Activated CD4-positive, alpha-beta T cell treated with anti-CD3 and anti-CD28 coated beads for 36 hours (primary cell): ENCODE measurements at regions not wholly inside any gene's neighbourhood (a gene's known extent, or its start where the extent isn't known, plus 50 kb on each side); places are given as distances from the start of the nearest gene placed in this dataset.

Source experiments
- ATAC-seq: fragments of 200-7000 bp; cut with Tn5 transposase; one replicate; pipeline ENCODE4 v1.10.0; 2021; ENCODE audit warnings: mild to moderate bottlenecking, moderate library complexity
- CTCF ChIA-PET: fragments of 350-600 bp; sonication (Branson Sonifier 250); formaldehyde crosslinking; loops from one replicate; lab custom pipeline; 2021; ENCODE audit warnings: antibody characterized with exemption; lab: Charles Lee
- POLR2A ChIA-PET: fragments of 350-600 bp; sonication (Branson Sonifier 250); formaldehyde crosslinking; loops from one replicate; lab custom pipeline; 2021; ENCODE audit warnings: antibody characterized with exemption, inconsistent platforms; lab: Charles Lee
- DNase-seq: peaks from one replicate; pipeline ENCODE4 v3.0.0-alpha.2; 2020
- H3K27ac Mint-ChIP-seq: one replicate; pipeline ENCODE4 v1.8.0; 2021; ENCODE audit warnings: mixed read lengths
- H3K27me3 Mint-ChIP-seq: one replicate; pipeline ENCODE4 v1.8.0; 2021; ENCODE audit warnings: mixed read lengths
- H3K36me3 Mint-ChIP-seq: one replicate; pipeline ENCODE4 v1.8.0; 2021; ENCODE audit warnings: low read depth, mixed read lengths
- H3K4me1 Mint-ChIP-seq: one replicate; pipeline ENCODE4 v1.8.0; 2021; ENCODE audit warnings: mixed read lengths
- H3K4me3 Mint-ChIP-seq: one replicate; pipeline ENCODE4 v1.8.0; 2021; ENCODE audit warnings: mild to moderate bottlenecking, moderate library complexity, mixed read lengths
- H3K9me3 Mint-ChIP-seq: one replicate; pipeline ENCODE4 v1.8.0; 2021; ENCODE audit warnings: low read depth, mixed read lengths
- intact Hi-C, 2 experiments: fragments of 100-400 bp; cut with DNase I in 1 of 2; cut with micrococcal nuclease in 1 of 2; formaldehyde crosslinking; loops; one replicate each; pipeline versions ENCODE4 v1.14.2 to v1.15.1; 2022 to 2024; cut with DNase I, micrococcal nuclease

DNA sequence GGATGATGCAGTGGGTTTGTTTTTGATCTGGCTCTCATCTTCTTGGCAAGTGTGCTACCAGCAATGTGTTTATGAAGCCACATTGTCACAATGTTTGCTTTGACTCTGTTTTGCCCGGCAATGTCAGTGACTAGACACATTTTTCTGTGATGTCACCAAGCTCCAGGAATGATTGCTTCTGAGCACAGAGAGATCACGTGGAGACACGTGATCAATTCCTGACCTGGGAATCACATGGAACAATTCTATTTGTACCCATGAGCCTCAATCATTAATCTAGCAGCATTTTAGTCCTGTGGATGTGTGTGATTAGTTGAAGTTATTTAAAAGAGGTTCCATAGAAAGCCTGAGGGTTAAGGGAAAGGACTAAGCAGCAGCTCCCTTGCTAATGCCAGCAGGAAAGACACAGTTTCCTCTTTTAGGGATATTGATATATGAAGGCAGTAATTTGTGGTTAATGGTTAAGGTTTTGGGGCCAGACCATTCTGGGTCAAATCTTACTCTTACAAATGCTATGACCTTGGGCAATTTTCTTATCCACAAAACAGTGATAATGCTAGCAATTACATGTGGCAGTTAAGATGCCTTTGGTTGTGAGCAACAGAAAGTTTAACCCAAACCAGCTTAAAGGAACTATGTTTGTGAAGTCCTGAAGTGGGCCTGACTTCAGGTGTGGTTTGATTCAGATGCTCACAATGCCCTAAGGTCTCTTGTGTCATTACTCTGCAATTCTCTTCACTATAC, 59.0 kb downstream of the FASLG start:
- POLR2A ChIA-PET = interaction anchor here (0.7 kb wide), 2 partner anchors 10 to 115 kb away, joined by 3 to 12 read pairs; no protein-coding TSS in a partner anchor
- intact Hi-C loops = loop anchor here (2.0 to 10.0 kb wide), 5 partner anchors 59 to 443 kb away; partner anchors contain the start of genes SUCO (in 2 of the 2) and FASLG (in 1 of the 2)
- DNase-seq (no peak), ATAC-seq (no peak)
- Mint-ChIP-seq H3K4me3 (no peak overlapping the region), H3K4me1 (peaks cover 37% of the 10 kb centered on the region), H3K27me3 (peaks cover 6% of the 10 kb centered on the region), H3K36me3 (no peaks in the 10 kb centered on the region), H3K9me3 (no peaks in the 10 kb centered on the region), H3K27ac (no peak overlapping the region)
- CTCF ChIA-PET = interaction anchor here (0.6 to 14.1 kb wide), 12 partner anchors 9 to 780 kb away, joined by 3 to 196 read pairs (median 4); no protein-coding TSS in a partner anchor

DNA sequence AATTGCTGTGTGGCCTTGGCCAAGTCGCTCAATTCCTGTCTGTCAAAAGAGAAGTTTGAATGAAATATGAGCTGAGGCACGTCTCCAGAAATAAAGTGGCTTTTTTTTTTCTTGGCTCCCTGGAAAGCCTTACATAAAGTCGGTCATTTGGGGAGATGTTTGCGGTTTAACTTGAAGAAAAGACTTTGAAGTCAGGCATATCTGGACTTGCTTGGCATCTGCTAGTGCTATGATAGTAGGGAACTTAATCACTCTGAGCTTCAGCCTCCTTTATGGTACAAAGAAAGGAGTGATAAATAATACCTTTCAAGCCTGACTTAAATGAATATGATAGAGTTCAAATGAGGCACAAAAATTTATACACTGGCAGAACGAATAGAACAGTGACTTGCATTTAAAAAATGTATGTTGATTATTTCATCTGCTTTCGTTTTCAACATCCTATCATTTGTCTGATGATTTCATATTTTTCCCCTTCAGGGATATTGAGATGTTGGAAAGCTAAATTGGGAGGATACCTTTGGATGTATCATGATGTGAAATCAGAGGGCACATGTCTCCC, 60.2 kb downstream of the FASLG start:
- DNase-seq (no peak), ATAC-seq (no peak)
- Mint-ChIP-seq H3K9me3 (no peaks in the 10 kb centered on the region), H3K4me1 (peaks cover 31% of the 10 kb centered on the region), H3K36me3 (no peaks in the 10 kb centered on the region), H3K4me3 (no peak overlapping the region), H3K27ac (no peak overlapping the region), H3K27me3 (peaks cover 6% of the 10 kb centered on the region)
- ChIA-PET POLR2A (interaction anchor here (1.6 kb wide), 1 partner anchor 80 kb away, joined by 5 read pairs; no protein-coding TSS in a partner anchor), CTCF (interaction anchor here (0.6 to 14.1 kb wide), 32 partner anchors 9 to 976 kb away, joined by 3 to 196 read pairs (median 4); partner anchors contain the start of gene FASLG)
- intact Hi-C loops = loop anchor here (1.0 to 10.0 kb wide), 7 partner anchors 60 to 444 kb away; partner anchors contain the start of genes SUCO (in 2 of the 2) and FASLG (in 1 of the 2)

DNA sequence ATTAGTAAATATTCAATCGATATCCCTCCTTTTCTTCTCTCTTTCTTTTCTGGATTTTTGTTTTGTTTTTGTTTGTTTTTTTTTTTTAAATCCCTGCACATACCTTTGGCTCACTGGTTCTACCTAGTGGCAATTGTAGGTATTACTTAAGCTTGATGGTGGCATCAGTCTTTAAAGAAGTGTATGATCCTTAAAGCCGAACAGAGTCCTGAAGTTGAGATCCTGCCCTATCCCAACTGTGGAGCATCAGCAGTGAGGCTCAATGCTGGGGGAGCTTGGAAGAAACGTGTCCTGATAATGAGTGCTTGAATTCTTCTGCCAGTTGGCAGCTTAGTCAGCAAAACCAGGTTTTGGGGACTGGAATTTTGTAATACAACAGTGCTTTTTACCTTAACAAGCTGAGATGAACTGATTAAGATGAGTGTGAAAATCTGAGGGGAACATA, 60.8 kb downstream of the FASLG start:
- Mint-ChIP-seq H3K4me1 (peaks cover 35% of the 10 kb centered on the region), H3K9me3 (no peaks in the 10 kb centered on the region), H3K4me3 (no peak overlapping the region), H3K36me3 (no peaks in the 10 kb centered on the region), H3K27me3 (peaks cover 6% of the 10 kb centered on the region), H3K27ac (no peak overlapping the region)
- ATAC-seq (peak; percentile 51), DNase-seq (no peak)
- ChIA-PET POLR2A (interaction anchor here (0.7 to 1.6 kb wide), 2 partner anchors 80 to 329 kb away, joined by 3 to 5 read pairs; no protein-coding TSS in a partner anchor), CTCF (interaction anchor here (0.6 to 14.1 kb wide), 38 partner anchors 8 to 929 kb away, joined by 3 to 196 read pairs (median 4); partner anchors contain the start of gene FASLG)
- intact Hi-C loops = loop anchor here (1.0 to 10.0 kb wide), 7 partner anchors 61 to 445 kb away; partner anchors contain the start of genes SUCO (in 2 of the 2) and FASLG (in 1 of the 2)

GRCh38 chr1:172720339-172720738, 61.4 kb downstream of the FASLG start:
- no peak for ATAC-seq
- ChIA-PET CTCF (interaction anchor here (0.7 to 14.1 kb wide), 30 partner anchors 8 to 718 kb away, joined by 3 to 196 read pairs (median 4); partner anchors contain the start of gene FASLG), POLR2A (interaction anchor here (1.6 kb wide), 1 partner anchor 81 kb away, joined by 5 read pairs; no protein-coding TSS in a partner anchor)
- intact Hi-C loops = no loop called here
- H3K27me3 Mint-ChIP-seq = peaks cover 6% of the 10 kb centered on the region
- H3K9me3 Mint-ChIP-seq = no peaks in the 10 kb centered on the region
- no peak for DNase-seq
- H3K4me3 Mint-ChIP-seq = no peak overlapping the region
- no peaks in the 10 kb centered on the region for H3K36me3 Mint-ChIP-seq
- peaks cover 41% of the 10 kb centered on the region for H3K4me1 Mint-ChIP-seq
- no peak overlapping the region for H3K27ac Mint-ChIP-seq

DNA sequence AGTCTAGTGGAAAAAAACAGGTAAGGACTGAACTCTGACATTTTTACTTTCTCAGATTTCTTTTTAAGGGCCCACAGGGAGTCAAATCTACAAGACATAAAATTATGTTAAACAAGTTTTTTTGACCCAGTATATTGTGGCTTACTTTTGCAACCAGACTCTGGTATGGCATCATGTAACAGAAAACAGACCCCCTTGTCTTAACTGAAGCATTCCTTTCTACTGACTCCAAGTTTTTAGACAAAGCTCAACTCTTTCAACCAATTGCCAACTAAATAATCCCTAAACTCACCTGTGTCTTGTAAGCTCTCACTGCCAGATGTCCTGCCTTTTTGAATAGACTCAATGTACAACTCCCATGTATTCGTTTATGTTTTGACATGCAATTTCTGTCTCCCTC, 64.3 kb downstream of the FASLG start:
- Mint-ChIP-seq H3K36me3 (no peaks in the 10 kb centered on the region), H3K27me3 (peaks cover 3% of the 10 kb centered on the region), H3K4me1 (peaks cover 27% of the 10 kb centered on the region), H3K4me3 (no peak overlapping the region), H3K27ac (no peak overlapping the region), H3K9me3 (peaks cover 5% of the 10 kb centered on the region)
- ATAC-seq (no peak), DNase-seq (no peak)
- ChIA-PET CTCF (interaction anchor here (1.1 to 14.1 kb wide), 2 partner anchors 88 to 114 kb away, joined by 3 to 196 read pairs; no protein-coding TSS in a partner anchor), POLR2A (no interaction called here)
- intact Hi-C loops = no loop called here

- POLR2A ChIA-PET = interaction anchor here (1.1 kb wide), 1 partner anchor 84 kb away, joined by 4 read pairs; no protein-coding TSS in a partner anchor
- H3K4me3 Mint-ChIP-seq = no peak overlapping the region
- H3K27me3 Mint-ChIP-seq = peaks cover 3% of the 10 kb centered on the region
- H3K4me1 Mint-ChIP-seq = peaks cover 26% of the 10 kb centered on the region
- H3K27ac Mint-ChIP-seq = no peak overlapping the region
- DNase-seq (no peak), ATAC-seq (no peak)
- no peaks in the 10 kb centered on the region for H3K36me3 Mint-ChIP-seq
- peaks cover 12% of the 10 kb centered on the region for H3K9me3 Mint-ChIP-seq
- intact Hi-C loops = no loop called here
- CTCF ChIA-PET = interaction anchor here (0.7 to 14.1 kb wide), 12 partner anchors 17 to 722 kb away, joined by 3 to 196 read pairs (median 4); partner anchors contain the start of gene PIGC
Observed at GRCh38 chr1:172724232-172724631, 65.3 kb downstream of the FASLG start.

DNA sequence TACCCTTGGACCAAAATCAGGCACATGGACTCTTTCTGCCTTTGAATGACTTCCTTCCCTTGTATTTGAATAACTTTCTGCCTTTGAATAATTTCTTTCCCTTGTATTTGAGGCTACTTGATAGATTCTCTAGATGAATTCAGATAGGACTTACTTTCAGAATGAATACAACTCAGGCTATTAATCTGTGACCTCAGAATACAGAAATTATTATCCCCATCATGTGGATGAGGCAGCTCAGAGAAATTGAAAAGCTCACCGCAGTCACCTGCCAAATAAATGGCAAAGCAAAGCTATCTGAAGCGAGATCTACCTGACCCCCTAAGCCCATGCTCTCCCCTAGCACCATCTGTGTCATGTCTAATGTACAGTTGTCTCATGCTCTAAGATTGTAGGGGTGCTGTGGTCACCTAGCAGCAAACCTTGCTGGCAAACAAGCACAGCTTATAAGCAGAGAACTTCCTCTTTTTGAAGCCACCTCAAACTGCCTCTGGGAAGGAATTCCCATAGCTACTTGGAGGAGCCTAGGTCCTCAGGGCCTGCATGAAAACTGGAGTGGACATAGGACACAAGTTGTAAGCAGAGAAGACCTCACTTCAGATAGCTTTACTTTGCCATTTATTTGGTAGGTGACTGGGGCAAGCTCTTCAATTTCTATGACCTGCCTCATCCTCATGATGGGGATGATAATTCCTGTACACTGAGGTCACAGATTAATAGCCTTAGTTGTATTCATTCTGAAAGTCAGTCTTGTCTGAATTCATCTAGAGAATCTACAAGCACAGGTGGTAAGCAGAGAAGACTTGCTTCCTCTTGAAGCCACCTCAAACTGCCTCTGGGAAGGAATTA, 66.1 kb downstream of the FASLG start:
- POLR2A ChIA-PET = interaction anchor here (0.6 to 1.1 kb wide), 3 partner anchors 50 to 164 kb away, joined by 3 to 4 read pairs (median 3); no protein-coding TSS in a partner anchor
- H3K27ac Mint-ChIP-seq = no peak overlapping the region

GRCh38 chr1:172726740-172727139, 67.8 kb downstream of the FASLG start:
- POLR2A ChIA-PET = no interaction called here
- H3K4me1 Mint-ChIP-seq = peaks cover 18% of the 10 kb centered on the region
- CTCF ChIA-PET = interaction anchor here (0.6 to 14.1 kb wide), 28 partner anchors 8 to 897 kb away, joined by 3 to 196 read pairs (median 5); partner anchors contain the start of genes FASLG and PIGC
- no peak overlapping the region for H3K27ac Mint-ChIP-seq
- peaks cover 16% of the 10 kb centered on the region for H3K9me3 Mint-ChIP-seq
- intact Hi-C loops = no loop called here
- no peak for ATAC-seq
- no peaks in the 10 kb centered on the region for H3K27me3 Mint-ChIP-seq
- no peak for DNase-seq
- H3K36me3 Mint-ChIP-seq = no peaks in the 10 kb centered on the region
- no peak overlapping the region for H3K4me3 Mint-ChIP-seq

More for the DNA sequence above, 66.1 kb downstream of the FASLG start:
- Mint-ChIP-seq H3K4me3 (no peak overlapping the region), H3K27me3 (no peaks in the 10 kb centered on the region), H3K4me1 (peaks cover 18% of the 10 kb centered on the region), H3K9me3 (peaks cover 16% of the 10 kb centered on the region), H3K36me3 (no peaks in the 10 kb centered on the region)
- CTCF ChIA-PET = interaction anchor here (0.7 to 14.1 kb wide), 22 partner anchors 16 to 722 kb away, joined by 3 to 196 read pairs (median 4); partner anchors contain the start of genes FASLG and PIGC
- intact Hi-C loops = no loop called here
- DNase-seq (no peak), ATAC-seq (no peak)

GRCh38 chr1:172727275-172727857, 68.5 kb downstream of the FASLG start:
- DNase-seq = no peak
- Mint-ChIP-seq H3K4me3 (no peak overlapping the region), H3K27ac (no peak overlapping the region), H3K27me3 (no peaks in the 10 kb centered on the region), H3K4me1 (peaks cover 18% of the 10 kb centered on the region), H3K36me3 (no peaks in the 10 kb centered on the region), H3K9me3 (peaks cover 16% of the 10 kb centered on the region)
- CTCF ChIA-PET = interaction anchor here (0.6 to 14.1 kb wide), 33 partner anchors 9 to 896 kb away, joined by 3 to 196 read pairs (median 4); partner anchors contain the start of genes FASLG and PIGC
- POLR2A ChIA-PET = no interaction called here
- intact Hi-C loops = no loop called here
- ATAC-seq = no peak
